Liver (tissue), 7 donors: ENCODE measurements at regions not wholly inside any gene's neighbourhood (a gene's known extent, or its start where the extent isn't known, plus 50 kb on each side); places are given as distances from the start of the nearest gene placed in this dataset.

Experiments used
- DNase-seq: peaks from one replicate; pipeline ENCODE4 v3.0.0-alpha.2; 2017; ENCODE audit warnings: low spot score
- H3K27ac ChIP-seq, 2 donors: one replicate each; pipeline ENCODE4 v1.7.0; 2013; ENCODE audit warnings: inconsistent platforms in 2 of 2, low read length in 2 of 2, control low read depth in 1 of 2, low read depth in 1 of 2, mild to moderate bottlenecking in 1 of 2
- H3K27me3 ChIP-seq, 4 donors: one replicate each; pipeline versions ENCODE4 v1.6.1 to v1.7.0; 2013; ENCODE audit warnings: low read length in 3 of 4, inconsistent platforms in 1 of 4, mild to moderate bottlenecking in 1 of 4, moderate library complexity in 1 of 4; ENCODE audit not compliant: control insufficient read depth in 4 of 4, insufficient read depth in 4 of 4
- H3K36me3 ChIP-seq, 4 donors: one replicate each; pipeline versions ENCODE4 v1.6.1 to v1.7.0; 2013; ENCODE audit warnings: low read length in 3 of 4, mild to moderate bottlenecking in 3 of 4, low read depth in 1 of 4, moderate library complexity in 1 of 4; ENCODE audit not compliant: control insufficient read depth in 4 of 4, insufficient read depth in 3 of 4
- H3K4me1 ChIP-seq, 4 donors: one replicate each; pipeline versions ENCODE4 v1.6.1 to v1.7.0; 2013; ENCODE audit warnings: low read length in 3 of 4, mild to moderate bottlenecking in 3 of 4, moderate library complexity in 1 of 4; ENCODE audit not compliant: control insufficient read depth in 4 of 4, insufficient read depth in 4 of 4
- H3K4me3 ChIP-seq, 3 donors: one replicate each; pipeline versions ENCODE4 v1.6.1 to v1.7.0; 2013; ENCODE audit warnings: low read length in 3 of 3, control low read depth in 1 of 3, low read depth in 1 of 3, mild to moderate bottlenecking in 1 of 3
- H3K9ac ChIP-seq, 2 donors: one replicate each; pipeline ENCODE4 v1.7.0; 2013; ENCODE audit warnings: low read length in 2 of 2, mild to moderate bottlenecking in 2 of 2, moderate library complexity in 2 of 2, control low read depth in 1 of 2, low read depth in 1 of 2
- H3K9me3 ChIP-seq, 4 donors: one replicate each; pipeline versions ENCODE4 v1.6.1 to v1.7.0; 2013; ENCODE audit warnings: low read length in 3 of 4; ENCODE audit not compliant: control insufficient read depth in 4 of 4
- EGR1 ChIP-seq, 2 donors: IDR thresholded peaks; 2 replicates each; pipeline ENCODE4 v1.6.1; 2016 to 2018; ENCODE audit warnings: antibody characterized with exemption in 2 of 2, low read depth in 2 of 2
- FOXA1 ChIP-seq: IDR thresholded peaks from 2 replicates; pipeline ENCODE4 v1.6.1; 2016; ENCODE audit warnings: antibody characterized with exemption
- FOXA2 ChIP-seq: IDR thresholded peaks from 2 replicates; pipeline ENCODE4 v1.6.1; 2016; ENCODE audit warnings: antibody characterized with exemption
- HNF4A ChIP-seq, 2 donors: conservative IDR thresholded peaks; 2 replicates each; pipeline ENCODE4 v1.6.1; 2016; ENCODE audit warnings: antibody characterized with exemption in 2 of 2, mild to moderate bottlenecking in 2 of 2
- HNF4G ChIP-seq: IDR thresholded peaks from 2 replicates; pipeline ENCODE4 v1.6.1; 2016; ENCODE audit warnings: antibody characterized with exemption
- JUND ChIP-seq, 2 donors: IDR thresholded peaks; 2 replicates each; pipeline ENCODE4 v1.6.1; 2016; ENCODE audit warnings: antibody characterized with exemption in 2 of 2
- MAX ChIP-seq: IDR thresholded peaks from 2 replicates; pipeline ENCODE4 v1.6.1; 2016; ENCODE audit warnings: antibody characterized with exemption
- RAD21 ChIP-seq, 2 donors: IDR thresholded peaks; 2 replicates each; pipeline ENCODE4 v1.6.1; 2016; ENCODE audit warnings: antibody characterized with exemption in 2 of 2, mild to moderate bottlenecking in 2 of 2
- REST ChIP-seq: IDR thresholded peaks from 2 replicates; pipeline ENCODE4 v1.6.1; 2016; ENCODE audit warnings: antibody characterized with exemption, mild to moderate bottlenecking
- RXRA ChIP-seq, 2 donors: IDR thresholded peaks; 2 replicates each; pipeline ENCODE4 v1.6.1; 2017 to 2018; ENCODE audit warnings: antibody characterized with exemption in 2 of 2, mild to moderate bottlenecking in 1 of 2
- SP1 ChIP-seq: IDR thresholded peaks from 2 replicates; pipeline ENCODE4 v1.6.1; 2018; ENCODE audit warnings: antibody characterized with exemption, mild to moderate bottlenecking
- TAF1 ChIP-seq: conservative IDR thresholded peaks from 2 replicates; pipeline ENCODE4 v1.6.1; 2016; ENCODE audit warnings: antibody characterized with exemption, mild to moderate bottlenecking
- YY1 ChIP-seq: IDR thresholded peaks from 2 replicates; pipeline ENCODE4 v1.6.1; 2016; ENCODE audit warnings: antibody characterized with exemption, mild to moderate bottlenecking
- WGBS: extraction: QIAGEN DNeasy Blood & Tissue Kit; methylation state at CpG from one replicate; pipeline ENCODE4 v1.1.7; 2013; 5-methylcytosine and 5-hydroxymethylcytosine counted together
- TF ChIP-seq, protein P1 (sequence below): IDR thresholded peaks from 2 replicates; pipeline ENCODE4 v1.6.1; 2016; ENCODE audit warnings: antibody characterized with exemption
- donor health status: healthy.
- donor health status: healthy.
- donor health status: healthy.
- donor health status: healthy.

- Histone ChIP-seq H3K27ac (no peak overlapping the region), H3K9ac (no peak overlapping the region), H3K9me3 (no peaks in the 10 kb centered on the region), H3K27me3 (peaks cover 0 to 3% (median 0%) of the 10 kb centered on the region in 4 donors), H3K36me3 (no peaks in the 10 kb centered on the region), H3K4me1 (no peaks in the 10 kb centered on the region), H3K4me3 (no peak overlapping the region)
- TF ChIP-seq RXRA (IDR thresholded peaks at IDR 0.05) = no peak
- TF ChIP-seq, protein P1, sequence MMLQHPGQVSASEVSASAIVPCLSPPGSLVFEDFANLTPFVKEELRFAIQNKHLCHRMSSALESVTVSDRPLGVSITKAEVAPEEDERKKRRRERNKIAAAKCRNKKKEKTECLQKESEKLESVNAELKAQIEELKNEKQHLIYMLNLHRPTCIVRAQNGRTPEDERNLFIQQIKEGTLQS = no peak
- TF ChIP-seq HNF4G = no peak
- TF ChIP-seq YY1 = no peak
- no peak for TF ChIP-seq TAF1
- no peak for TF ChIP-seq EGR1 (IDR thresholded peaks at IDR 0.05; ENCODE audit: low read depth in 2 of 2)
- no peak for TF ChIP-seq FOXA2
- TF ChIP-seq RAD21 (IDR thresholded peaks at IDR 0.05) = no peak
- WGBS = 70% methylated on average over 4 of the region's 4 CpGs
- no peak for DNase-seq
Observed at GRCh38 chr2:406876-407275, 119.0 kb upstream of the ALKAL2 start.

GRCh38 chr2:406231-406630 is 118.3 kb upstream of the ALKAL2 start:
- peaks cover 0 to 3% (median 0%) of the 10 kb centered on the region in 4 donors for H3K27me3 ChIP-seq
- no peak overlapping the region for H3K4me3 ChIP-seq
- no peaks in the 10 kb centered on the region for H3K4me1 ChIP-seq
- DNase-seq = no peak
- TF ChIP-seq HNF4G = no peak
- WGBS = 74% methylated on average over 4 of the region's 4 CpGs
- H3K9ac ChIP-seq = no peak overlapping the region
- no peaks in the 10 kb centered on the region for H3K9me3 ChIP-seq
- no peaks in the 10 kb centered on the region for H3K36me3 ChIP-seq
- no peak overlapping the region for H3K27ac ChIP-seq

- no peak for DNase-seq
- Histone ChIP-seq H3K27me3 (peaks cover 0 to 3% (median 0%) of the 10 kb centered on the region in 4 donors), H3K9me3 (no peaks in the 10 kb centered on the region), H3K27ac (no peak overlapping the region), H3K4me3 (no peak overlapping the region), H3K4me1 (no peaks in the 10 kb centered on the region), H3K9ac (no peak overlapping the region), H3K36me3 (no peaks in the 10 kb centered on the region)
- TF ChIP-seq FOXA1 (no peak), JUND (IDR thresholded peaks at IDR 0.05) (no peak), FOXA2 (no peak)
- 67% methylated on average over 2 of the region's 2 CpGs for WGBS
Observed at GRCh38 chr2:404581-404980, 116.7 kb upstream of the ALKAL2 start.

DNA sequence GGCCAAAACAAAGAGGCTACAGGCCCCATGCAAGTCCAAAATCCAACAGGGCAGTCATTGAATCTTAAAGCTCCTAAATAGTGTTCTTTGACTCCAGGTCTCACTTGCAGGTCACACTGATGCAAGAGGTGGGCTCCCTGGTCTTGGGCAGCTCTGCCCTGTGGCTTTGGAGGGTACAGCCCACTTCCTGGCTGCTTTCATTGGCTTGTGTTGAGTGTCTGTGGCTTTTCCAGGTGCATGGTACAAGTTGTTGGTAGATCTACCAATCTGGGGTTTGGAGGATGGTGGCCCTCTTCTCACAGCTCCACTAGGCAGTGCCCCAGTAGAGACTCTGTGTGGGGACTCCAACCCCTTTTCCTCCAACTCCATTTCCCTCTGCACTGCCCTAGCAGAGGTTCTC is 115.8 kb upstream of the ALKAL2 start:
- no peak overlapping the region for H3K27ac ChIP-seq
- H3K9me3 ChIP-seq = no peaks in the 10 kb centered on the region
- H3K4me1 ChIP-seq = no peaks in the 10 kb centered on the region
- H3K4me3 ChIP-seq = no peak overlapping the region
- H3K27me3 ChIP-seq = peaks cover 0 to 3% (median 0%) of the 10 kb centered on the region in 4 donors
- DNase-seq = no peak
- H3K36me3 ChIP-seq = no peaks in the 10 kb centered on the region
- no peak for TF ChIP-seq SP1
- no peak for TF ChIP-seq REST
- no peak for TF ChIP-seq RAD21 (IDR thresholded peaks at IDR 0.05)
- no peak for TF ChIP-seq HNF4A (conservative IDR thresholded peaks at IDR 0.05)
- no peak for TF ChIP-seq FOXA1
- no peak for TF ChIP-seq FOXA2
- no peak for TF ChIP-seq MAX
- H3K9ac ChIP-seq = no peak overlapping the region
